GM10248 (cell line): ENCODE measurements at regions not wholly inside any gene's neighbourhood (a gene's known extent, or its start where the extent isn't known, plus 50 kb on each side); places are given as distances from the start of the nearest gene placed in this dataset.

ENCODE experiments used
- CTCF ChIA-PET: fragments of 300-600 bp; sonication (Branson Sonifier 250); formaldehyde crosslinking; extraction: SDS; loops from one replicate; lab custom pipeline; 2021; ENCODE audit warnings: antibody characterized with exemption; lab: Yijun Ruan, JAX
- POLR2A ChIA-PET: fragments of 350-650 bp; sonication (Branson Sonifier 250); formaldehyde crosslinking; extraction: SDS; loops from one replicate; lab custom pipeline; 2020; ENCODE audit warnings: antibody characterized with exemption; lab: Yijun Ruan, JAX
- DNase-seq: peaks from one replicate; pipeline ENCODE4 v3.0.0; 2012; ENCODE audit errors: extremely low spot score
- CTCF ChIP-seq: IDR thresholded peaks from 2 replicates; pipeline ENCODE4 v1.5.1; 2012; ENCODE audit warnings: mild to moderate bottlenecking, low read depth; ENCODE audit errors: extremely low read depth, missing control alignments, control extremely low read depth

- POLR2A ChIA-PET, result no interaction called here
These were observed 147.7 kb downstream of the COG6 start for GRCh38 chr13:39803156-39803555.

GRCh38 chr13:39803851-39804250 lies 148.4 kb downstream of the COG6 start:
- ChIA-PET POLR2A (no interaction called here), CTCF (interaction anchor here (0.7 kb wide), 1 partner anchor 74 kb away, joined by 3 read pairs; no protein-coding TSS in a partner anchor)
- no peak for DNase-seq
- no peak for TF ChIP-seq CTCF

More at GRCh38 chr13:39803156-39803555, 147.7 kb downstream of the COG6 start:
- CTCF ChIA-PET, result interaction anchor here (0.7 kb wide), 1 partner anchor 75 kb away, joined by 3 read pairs; no protein-coding TSS in a partner anchor
- no peak for DNase-seq
- TF ChIP-seq CTCF, result no peak

DNA sequence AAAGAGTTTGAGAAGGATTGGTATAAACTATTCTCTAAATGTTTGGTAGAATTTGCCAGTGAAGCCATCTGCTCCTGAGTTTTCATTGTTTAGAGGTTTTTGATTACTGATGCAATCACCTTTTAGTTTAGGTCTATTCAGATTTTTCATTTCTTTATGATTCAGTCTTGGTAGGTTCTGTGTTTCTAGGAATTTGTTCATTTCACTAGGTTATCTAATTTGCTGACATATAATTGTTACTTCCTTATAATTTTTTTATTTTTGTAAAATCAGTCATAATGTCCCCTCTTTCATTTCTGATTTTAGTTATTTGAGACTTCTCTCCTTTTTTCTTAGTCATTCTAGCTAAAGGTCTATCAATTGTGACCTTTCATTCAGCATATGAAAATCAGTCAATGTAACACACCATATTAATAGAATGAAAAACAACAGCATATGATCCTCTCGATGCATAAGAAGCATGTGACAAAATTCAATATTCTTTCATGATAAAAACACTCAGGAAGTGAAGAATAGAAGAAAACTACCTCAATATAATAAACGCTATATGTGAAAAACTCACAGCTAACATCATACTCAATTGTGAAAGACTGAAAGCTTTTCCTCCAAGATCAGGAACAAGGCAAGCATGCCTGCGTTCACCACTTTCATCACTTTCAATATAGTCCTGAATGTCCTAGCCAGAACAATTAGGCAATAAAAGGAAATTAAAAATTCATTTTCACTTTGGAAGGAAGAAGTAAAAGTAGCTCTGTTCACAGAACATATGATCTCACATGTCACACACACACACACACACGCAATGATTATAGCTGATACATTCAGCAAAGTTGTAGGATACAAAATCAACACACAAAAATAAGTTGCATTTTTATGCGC lies 149.1 kb downstream of the COG6 start:
- CTCF ChIA-PET, result interaction anchor here (1.1 kb wide), 1 partner anchor 30 kb away, joined by 3 read pairs; no protein-coding TSS in a partner anchor
- DNase-seq, result no peak
- POLR2A ChIA-PET, result no interaction called here
- no peak for TF ChIP-seq CTCF

DNA sequence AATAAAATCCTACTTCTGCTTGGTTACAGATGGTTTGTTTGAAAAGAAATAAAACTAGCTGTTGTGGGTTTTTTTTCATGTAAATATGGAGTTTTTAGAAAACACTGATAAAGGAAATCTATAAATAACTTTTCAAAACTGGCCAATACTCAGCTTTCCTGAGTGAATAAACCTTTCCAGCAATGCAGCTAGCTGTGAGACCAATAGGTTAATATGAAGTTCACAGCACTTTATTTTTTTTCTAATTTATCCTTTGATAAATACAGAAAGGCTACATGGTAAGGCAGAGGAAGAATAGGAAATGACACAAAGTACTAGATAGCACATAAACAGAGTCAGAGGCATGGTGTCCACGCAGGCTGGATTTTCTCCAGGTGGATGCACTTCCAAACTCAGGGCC lies 154.0 kb downstream of the COG6 start:
- ChIA-PET CTCF (no interaction called here), POLR2A (no interaction called here)
- DNase-seq, result no peak
- no peak for TF ChIP-seq CTCF

- TF ChIP-seq CTCF, result no peak
- DNase-seq, result no peak
- CTCF ChIA-PET, result no interaction called here
- POLR2A ChIA-PET, result no interaction called here
These were observed 154.8 kb downstream of the COG6 start for GRCh38 chr13:39810091-39810877.

- no peak for DNase-seq
- ChIA-PET POLR2A (no interaction called here), CTCF (interaction anchor here (1.0 to 1.4 kb wide), 2 partner anchors 9 to 10 kb away, joined by 3 to 4 read pairs; no protein-coding TSS in a partner anchor)
- no peak for TF ChIP-seq CTCF
These were observed 155.6 kb downstream of the COG6 start for GRCh38 chr13:39811051-39811450.
